GM12875 (cell line): ENCODE measurements at regions not wholly inside any gene's neighbourhood (a gene's known extent, or its start where the extent isn't known, plus 50 kb on each side); places are given as distances from the start of the nearest gene placed in this dataset.

Experiments used
- H3K4me3 ChIP-seq: one replicate; pipeline ENCODE4 v1.5.1; 2011; ENCODE audit warnings: low read depth, low read length, control low read depth
- CTCF ChIP-seq: IDR thresholded peaks from 2 replicates; pipeline ENCODE4 v1.5.1; 2011; ENCODE audit warnings: low read depth, mild to moderate bottlenecking, control low read depth, inconsistent platforms, low read length, moderate library complexity, borderline replicate concordance; ENCODE audit not compliant: insufficient read depth

DNA sequence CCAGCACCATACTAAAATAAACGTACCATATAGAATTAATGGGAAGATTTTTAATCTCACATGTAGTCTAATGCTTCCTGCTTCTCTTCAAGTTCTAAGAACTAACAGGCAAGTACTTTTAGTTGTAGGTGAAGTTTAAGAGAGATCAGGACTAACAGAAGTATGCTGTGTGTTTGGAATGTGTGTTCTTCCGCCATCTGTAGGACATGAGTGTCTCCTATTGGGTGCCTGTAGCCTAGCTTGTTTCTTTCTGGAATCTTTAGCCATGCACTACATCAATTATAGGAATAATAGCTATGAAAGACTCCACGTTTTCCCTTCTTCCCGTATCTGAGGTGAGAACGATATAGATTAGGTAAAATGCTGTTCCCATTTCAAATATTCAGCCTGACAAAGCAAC lies 140.2 kb upstream of the AHR start:
- H3K4me3 ChIP-seq = no peak overlapping the region
- no peak for TF ChIP-seq CTCF

- TF ChIP-seq CTCF = no peak
- no peak overlapping the region for H3K4me3 ChIP-seq
These were observed 138.9 kb upstream of the AHR start for GRCh38 chr7:17159500-17160037.

DNA sequence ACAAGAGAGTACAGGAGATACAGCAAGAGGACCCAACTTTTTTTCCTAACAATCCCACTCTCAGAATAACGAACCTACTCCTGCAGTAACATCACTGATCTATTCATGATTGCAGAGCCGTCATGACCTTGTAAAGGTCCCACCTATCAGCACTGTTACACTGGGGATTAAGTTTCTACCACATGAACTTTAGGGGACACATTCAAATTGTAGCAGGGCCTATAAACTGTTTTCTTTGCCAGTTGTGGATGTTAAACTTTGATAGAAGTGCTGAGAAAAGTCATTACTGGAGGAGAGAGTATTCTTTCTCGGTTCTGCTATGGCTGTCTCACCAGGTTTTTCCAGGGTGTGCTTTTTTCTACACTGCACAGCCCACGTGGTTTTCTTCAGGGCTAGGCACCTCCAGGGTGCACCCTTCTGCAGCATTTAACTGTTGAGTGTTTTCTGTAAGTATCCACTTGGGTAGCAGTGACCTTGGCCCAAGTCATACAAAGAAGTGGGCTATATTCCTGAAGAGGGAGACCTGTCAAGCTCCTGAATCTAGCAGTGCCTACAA lies 131.6 kb upstream of the AHR start:
- no peak for TF ChIP-seq CTCF
- H3K4me3 ChIP-seq = no peak overlapping the region

GRCh38 chr7:17168416-17168815 lies 130.0 kb upstream of the AHR start:
- no peak overlapping the region for H3K4me3 ChIP-seq
- TF ChIP-seq CTCF = no peak

GRCh38 chr7:17171427-17171826 lies 127.0 kb upstream of the AHR start:
- no peak for TF ChIP-seq CTCF
- H3K4me3 ChIP-seq = no peak overlapping the region

GRCh38 chr7:17176371-17177032 lies 122.0 kb upstream of the AHR start:
- H3K4me3 ChIP-seq = no peak overlapping the region

More at GRCh38 chr7:17176371-17177032, 122.0 kb upstream of the AHR start:
- no peak for TF ChIP-seq CTCF
